ENCODE measurements at regions not wholly inside any gene's neighbourhood (a gene's known extent, or its start where the extent isn't known, plus 50 kb on each side); places are given as distances from the start of the nearest gene placed in this dataset.

- no peak for DNase-seq
These were observed 195.2 kb upstream of the C1QTNF7 start for GRCh38 chr4:15232366-15233263.

- peak; percentile 15 for DNase-seq
These were observed 194.6 kb upstream of the C1QTNF7 start for GRCh38 chr4:15233264-15233597.

GRCh38 chr4:15233626-15234025, 194.2 kb upstream of the C1QTNF7 start:
- no peak for DNase-seq

- DNase-seq, result no peak
These were observed 193.5 kb upstream of the C1QTNF7 start for GRCh38 chr4:15234116-15234855.

- no peak for DNase-seq
These were observed 193.0 kb upstream of the C1QTNF7 start for GRCh38 chr4:15234856-15235126.

- no peak for DNase-seq
These were observed 192.7 kb upstream of the C1QTNF7 start for GRCh38 chr4:15235135-15235534.

GRCh38 chr4:15237648-15238230, 190.1 kb upstream of the C1QTNF7 start:
- no peak for DNase-seq

- DNase-seq, result no peak
These were observed 189.1 kb upstream of the C1QTNF7 start for GRCh38 chr4:15238720-15239119.

GRCh38 chr4:15239866-15240265, 188.0 kb upstream of the C1QTNF7 start:
- DNase-seq, result no peak

GRCh38 chr4:15240764-15241163, 187.1 kb upstream of the C1QTNF7 start:
- no peak for DNase-seq

GRCh38 chr4:15242021-15242420, 185.8 kb upstream of the C1QTNF7 start:
- DNase-seq, result no peak

GRCh38 chr4:15244354-15244753, 183.5 kb upstream of the C1QTNF7 start:
- no peak for DNase-seq

- no peak for DNase-seq
These were observed 182.8 kb upstream of the C1QTNF7 start for GRCh38 chr4:15245006-15245530.

GRCh38 chr4:15250021-15250441, 177.8 kb upstream of the C1QTNF7 start:
- DNase-seq, result no peak

GRCh38 chr4:15253349-15253748, 174.5 kb upstream of the C1QTNF7 start:
- no peak for DNase-seq

GRCh38 chr4:15254236-15254880, 173.5 kb upstream of the C1QTNF7 start:
- no peak for DNase-seq

GRCh38 chr4:15255537-15255936, 172.3 kb upstream of the C1QTNF7 start:
- DNase-seq, result no peak

GRCh38 chr4:15260758-15261157, 167.1 kb upstream of the C1QTNF7 start:
- DNase-seq, result no peak

- no peak for DNase-seq
These were observed 165.4 kb upstream of the C1QTNF7 start for GRCh38 chr4:15262396-15262795.

GRCh38 chr4:15270201-15270600, 157.6 kb upstream of the C1QTNF7 start:
- DNase-seq, result no peak

GRCh38 chr4:15286041-15286440, 141.8 kb upstream of the C1QTNF7 start:
- no peak for DNase-seq

- no peak for DNase-seq
These were observed 136.7 kb upstream of the C1QTNF7 start for GRCh38 chr4:15291122-15291521.

- no peak for DNase-seq
These were observed 134.1 kb upstream of the C1QTNF7 start for GRCh38 chr4:15293711-15294110.
